PC-3 (cell line): ENCODE measurements at regions not wholly inside any gene's neighbourhood (a gene's known extent, or its start where the extent isn't known, plus 50 kb on each side); places are given as distances from the start of the nearest gene placed in this dataset.

ENCODE experiments used
- ATAC-seq: fragments of 200-7000 bp; cut with Tn5 transposase; 2 replicates; pipeline ENCODE4 v1.9.1; 2020; ENCODE audit warnings: mild to moderate bottlenecking, moderate library complexity
- BruUV-seq: library from RNA; stranded (reverse); fragments of 400-500 nt; replicated peaks from 2 replicates; lab custom pipeline; 2021; lab: Mats Ljungman, UMichigan
- CTCF ChIA-PET: fragments of 300-600 bp; sonication (Branson Sonifier 250); formaldehyde crosslinking; loops from one replicate; lab custom pipeline; 2022; ENCODE audit warnings: antibody characterized with exemption; lab: Charles Lee
- POLR2A ChIA-PET: fragments of 300-600 bp; sonication (Branson Sonifier 250); formaldehyde crosslinking; loops from one replicate; lab custom pipeline; 2022; ENCODE audit warnings: antibody characterized with exemption; ENCODE audit not compliant: unreplicated experiment; lab: Charles Lee
- DNase-seq: peaks from one replicate; pipeline ENCODE4 v3.0.0-alpha.2; 2015
- H2AFZ ChIP-seq: fragments of 300-600 bp; sonication (generic); 2 replicates; pipeline ENCODE4 v1.6.0; 2016; ENCODE audit warnings: antibody characterized with exemption, low read length
- H3F3A ChIP-seq: fragments of 300-600 bp; sonication (generic); one replicate; pipeline ENCODE4 v1.6.0; 2017; ENCODE audit warnings: antibody characterized with exemption, low read length, control low read depth, mild to moderate bottlenecking; ENCODE audit not compliant: unreplicated experiment
- H3K27ac ChIP-seq: fragments of 300-600 bp; sonication (generic); 2 replicates; pipeline ENCODE4 v1.5.1; 2016; ENCODE audit warnings: mild to moderate bottlenecking, low read length
- H3K27me3 ChIP-seq: fragments of 300-600 bp; sonication (generic); 2 replicates; pipeline ENCODE4 v1.6.1; 2016; ENCODE audit warnings: low read length, mixed read lengths
- H3K36me3 ChIP-seq: fragments of 300-600 bp; sonication (generic); 2 replicates; pipeline ENCODE4 v1.6.1; 2016; ENCODE audit warnings: low read depth, mixed run types, low read length, mixed read lengths
- H3K4me1 ChIP-seq: fragments of 300-600 bp; sonication (generic); 2 replicates; pipeline ENCODE4 v1.5.1; 2016; ENCODE audit warnings: low read length; ENCODE audit not compliant: insufficient read depth
- H3K4me2 ChIP-seq: fragments of 300-600 bp; sonication (generic); 2 replicates; pipeline ENCODE4 v1.6.0; 2016; ENCODE audit warnings: low read length
- H3K4me3 ChIP-seq: fragments of 300-600 bp; sonication (generic); 2 replicates; pipeline ENCODE4 v1.5.1; 2016; ENCODE audit warnings: mild to moderate bottlenecking, low read length, mixed read lengths
- H3K79me2 ChIP-seq: fragments of 300-600 bp; sonication (generic); 2 replicates; pipeline ENCODE4 v1.6.1; 2017; ENCODE audit warnings: low read length, mixed read lengths
- H3K9ac ChIP-seq: fragments of 300-600 bp; sonication (generic); 2 replicates; pipeline ENCODE4 v1.6.0; 2016; ENCODE audit warnings: mild to moderate bottlenecking, low read length
- H3K9me2 ChIP-seq: fragments of 300-600 bp; sonication (generic); replicated peaks from 2 replicates; pipeline ENCODE4 v1.6.1; 2016; ENCODE audit warnings: mixed run types, low read length, mixed read lengths
- H3K9me3 ChIP-seq: fragments of 300-600 bp; sonication (generic); 2 replicates; pipeline ENCODE4 v1.6.1; 2016; ENCODE audit warnings: low read length, mixed read lengths
- H4K20me1 ChIP-seq: fragments of 300-600 bp; sonication (generic); 2 replicates; pipeline ENCODE4 v1.6.1; 2016; ENCODE audit warnings: low read length, mixed read lengths
- CTCF ChIP-seq: fragments of 300-600 bp; sonication (generic); conservative IDR thresholded peaks from 2 replicates; pipeline ENCODE4 v1.5.1; 2017; ENCODE audit warnings: antibody characterized with exemption, low read depth, mild to moderate bottlenecking, low read length
- EZH2 ChIP-seq: fragments of 300-600 bp; sonication (generic); IDR thresholded peaks from one replicate; pipeline ENCODE4 v1.6.1; 2017; ENCODE audit warnings: antibody characterized with exemption, mild to moderate bottlenecking, low read length; ENCODE audit not compliant: unreplicated experiment
- EZH2phosphoT487 ChIP-seq: fragments of 300-600 bp; sonication (generic); IDR thresholded peaks from 2 replicates; pipeline ENCODE4 v1.6.1; 2018; ENCODE audit warnings: mild to moderate bottlenecking, antibody characterized with exemption, low read length, borderline replicate concordance
- intact Hi-C: fragments of 100-400 bp; cut with micrococcal nuclease; formaldehyde crosslinking; loops from 2 replicates; pipeline ENCODE4 v1.9.0; 2023

- Histone ChIP-seq H3K9ac (no peak overlapping the region), H3K9me2 (no peaks in the 10 kb centered on the region), H3K27me3 (peaks cover 9% of the 10 kb centered on the region; the same call in 1 of the 2 replicates), H3F3A (no peaks in the 10 kb centered on the region), H3K4me2 (0 out of 2 replicates have a peak overlapping the region, but pooled peaks have one; percentile 5), H3K36me3 (no peaks in the 10 kb centered on the region), H2AFZ (no peak overlapping the region), H3K27ac (no peak overlapping the region), H3K9me3 (0 out of 2 replicates have a peak, but pooled peaks cover 3% of the 10 kb centered on the region), H3K79me2 (no peaks in the 10 kb centered on the region), H3K4me3 (no peak overlapping the region), H4K20me1 (no peaks in the 10 kb centered on the region), H3K4me1 (0 out of 2 replicates have a peak, but pooled peaks cover 4% of the 10 kb centered on the region)
- DNase-seq = peak; percentile 28
- POLR2A ChIA-PET = no interaction called here
- no TSS peak for BruUV-seq
- intact Hi-C loops = no loop called here
- ATAC-seq = no peak
- TF ChIP-seq CTCF = no peak
- no peak for TF ChIP-seq EZH2phosphoT487
- CTCF ChIA-PET = no interaction called here
Measured at GRCh38 chr11:134691985-134692384, 279.9 kb upstream of the B3GAT1 start.

- Histone ChIP-seq H3K79me2 (no peaks in the 10 kb centered on the region), H2AFZ (no peak overlapping the region), H3K4me2 (no peak overlapping the region), H3F3A (no peaks in the 10 kb centered on the region), H3K27me3 (peaks cover 9% of the 10 kb centered on the region; the same call in 1 of the 2 replicates), H3K9ac (no peak overlapping the region), H4K20me1 (no peaks in the 10 kb centered on the region), H3K27ac (no peak overlapping the region), H3K9me3 (no peaks in the 10 kb centered on the region), H3K9me2 (no peaks in the 10 kb centered on the region), H3K36me3 (no peaks in the 10 kb centered on the region), H3K4me1 (0 out of 2 replicates have a peak, but pooled peaks cover 4% of the 10 kb centered on the region), H3K4me3 (no peak overlapping the region)
- no peak for ATAC-seq
- POLR2A ChIA-PET = no interaction called here
- CTCF ChIA-PET = no interaction called here
- DNase-seq = no peak
- intact Hi-C loops = no loop called here
- no TSS peak for BruUV-seq
- TF ChIP-seq EZH2phosphoT487 = no peak
- TF ChIP-seq EZH2 = no peak
- no peak for TF ChIP-seq CTCF
Measured at GRCh38 chr11:134691295-134691873, 279.3 kb upstream of the B3GAT1 start.

DNA sequence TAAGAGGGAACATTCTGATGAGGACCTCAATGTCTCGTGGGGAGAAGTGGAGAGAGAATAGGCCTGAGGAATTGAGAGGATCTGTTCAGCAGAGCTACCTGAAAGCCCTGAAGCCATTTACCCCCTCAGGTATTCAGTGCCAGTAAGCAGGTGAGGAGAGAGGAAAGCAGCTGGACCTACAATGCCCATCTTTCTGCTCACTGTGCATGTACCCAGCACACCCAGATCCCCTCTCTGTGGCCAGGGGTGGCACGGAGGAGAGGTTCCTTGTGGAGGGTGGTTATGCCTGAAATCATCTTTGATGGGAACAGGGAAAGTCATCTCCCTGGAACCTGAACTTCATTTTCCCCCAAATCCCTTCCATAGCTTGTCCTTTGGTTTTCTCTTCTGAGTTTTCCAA is 277.8 kb upstream of the B3GAT1 start:
- Histone ChIP-seq H3K9me2 (no peaks in the 10 kb centered on the region), H3K36me3 (no peaks in the 10 kb centered on the region), H3K9me3 (no peaks in the 10 kb centered on the region), H2AFZ (no peak overlapping the region), H3K27me3 (peaks cover 18% of the 10 kb centered on the region; the same call in 1 of the 2 replicates), H3K4me1 (0 out of 2 replicates have a peak, but pooled peaks cover 4% of the 10 kb centered on the region), H3K79me2 (no peaks in the 10 kb centered on the region), H3K4me2 (no peak overlapping the region), H4K20me1 (no peaks in the 10 kb centered on the region), H3F3A (no peaks in the 10 kb centered on the region), H3K4me3 (no peak overlapping the region), H3K27ac (no peak overlapping the region), H3K9ac (no peak overlapping the region)
- TF ChIP-seq EZH2 (no peak), EZH2phosphoT487 (no peak), CTCF (no peak)
- POLR2A ChIA-PET = no interaction called here
- DNase-seq (no peak), ATAC-seq (no peak)
- no TSS peak for BruUV-seq
- CTCF ChIA-PET = no interaction called here
- intact Hi-C loops = no loop called here
